ENCODE measurements at regions not wholly inside any gene's neighbourhood (a gene's known extent, or its start where the extent isn't known, plus 50 kb on each side); places are given as distances from the start of the nearest gene placed in this dataset.

GRCh38 chr9:30478684-30479083, 1905.8 kb upstream of the ACO1 start:
- FAIRE-seq (no peak), DNase-seq (ENCODE audit: low read depth, low spot score) (no peak)
- Histone ChIP-seq H3K4me2 (ENCODE audit: control insufficient read depth, extremely low read depth, insufficient read depth, low read depth, low read length) (no peak overlapping the region), H2AFZ (ENCODE audit: control insufficient read depth, low read length) (no peak overlapping the region), H3K79me2 (ENCODE audit: control insufficient read depth, insufficient read depth, low read length) (no peaks in the 10 kb centered on the region), H4K20me1 (ENCODE audit: control insufficient read depth, extremely low read depth, insufficient read depth, low read length) (no peaks in the 10 kb centered on the region), H3K27ac (ENCODE audit: control insufficient read depth, insufficient read depth, low read length) (no peak overlapping the region), H3K36me3 (ENCODE audit: control insufficient read depth in 2 of 2, extremely low read depth in 1 of 2, insufficient read depth in 2 of 2, low read length in 2 of 2) (no peaks in the 10 kb centered on the region), H3K4me3 (ENCODE audit: control insufficient read depth in 2 of 3, extremely low read depth in 1 of 3, insufficient read depth in 2 of 3, low read depth in 1 of 3, low read length in 3 of 3) (no peak overlapping the region), H3K4me1 (ENCODE audit: control insufficient read depth, extremely low read depth, insufficient read depth, low read length) (no peaks in the 10 kb centered on the region), H3K9ac (ENCODE audit: control insufficient read depth, extremely low read depth, insufficient read depth, low read length) (no peak overlapping the region), H3K9me1 (ENCODE audit: control insufficient read depth, extremely low read depth, insufficient read depth, low read length) (no peaks in the 10 kb centered on the region), H3K27me3 (ENCODE audit: control insufficient read depth, extremely low read depth, insufficient read depth, low read length) (no peaks in the 10 kb centered on the region), H3K9me3 (ENCODE audit: control insufficient read depth, low read depth, low read length) (no peaks in the 10 kb centered on the region)
- TF ChIP-seq EZH2 (IDR thresholded peaks at IDR 0.05; ENCODE audit: low read length) (no peak), CTCF (optimal IDR thresholded peaks at IDR 0.05 in 1 of 3, IDR thresholded peaks at IDR 0.05 in 1 of 3, conservative IDR thresholded peaks at IDR 0.05 in 1 of 3; ENCODE audit: extremely low read depth in 1 of 3, insufficient read depth in 2 of 3, low read length in 3 of 3) (no peak)
- dilution Hi-C loops (cut with MboI; ENCODE audit: extremely low pct_ligation_motif_present, low sequenced_read_pairs), result no loop called here

- Histone ChIP-seq H3K4me1 (ENCODE audit: control insufficient read depth, extremely low read depth, insufficient read depth, low read length) (no peaks in the 10 kb centered on the region), H3K4me3 (ENCODE audit: control insufficient read depth in 2 of 3, extremely low read depth in 1 of 3, insufficient read depth in 2 of 3, low read depth in 1 of 3, low read length in 3 of 3) (no peak overlapping the region), H3K9ac (ENCODE audit: control insufficient read depth, extremely low read depth, insufficient read depth, low read length) (no peak overlapping the region), H3K9me3 (ENCODE audit: control insufficient read depth, low read depth, low read length) (no peaks in the 10 kb centered on the region), H4K20me1 (ENCODE audit: control insufficient read depth, extremely low read depth, insufficient read depth, low read length) (no peaks in the 10 kb centered on the region), H3K9me1 (ENCODE audit: control insufficient read depth, extremely low read depth, insufficient read depth, low read length) (no peaks in the 10 kb centered on the region), H3K79me2 (ENCODE audit: control insufficient read depth, insufficient read depth, low read length) (no peaks in the 10 kb centered on the region), H3K27ac (ENCODE audit: control insufficient read depth, insufficient read depth, low read length) (no peak overlapping the region), H3K36me3 (ENCODE audit: control insufficient read depth in 2 of 2, extremely low read depth in 1 of 2, insufficient read depth in 2 of 2, low read length in 2 of 2) (no peaks in the 10 kb centered on the region), H3K27me3 (ENCODE audit: control insufficient read depth, extremely low read depth, insufficient read depth, low read length) (no peaks in the 10 kb centered on the region), H2AFZ (ENCODE audit: control insufficient read depth, low read length) (no peak overlapping the region), H3K4me2 (ENCODE audit: control insufficient read depth, extremely low read depth, insufficient read depth, low read depth, low read length) (no peak overlapping the region)
- DNase-seq (ENCODE audit: low read depth, low spot score), result no peak
- dilution Hi-C loops (cut with MboI; ENCODE audit: extremely low pct_ligation_motif_present, low sequenced_read_pairs), result no loop called here
- TF ChIP-seq EZH2 (IDR thresholded peaks at IDR 0.05; ENCODE audit: low read length), result no peak
- TF ChIP-seq CTCF (optimal IDR thresholded peaks at IDR 0.05 in 1 of 3, IDR thresholded peaks at IDR 0.05 in 1 of 3, conservative IDR thresholded peaks at IDR 0.05 in 1 of 3; ENCODE audit: extremely low read depth in 1 of 3, insufficient read depth in 2 of 3, low read length in 3 of 3), result no peak
- no peak for FAIRE-seq
Observed at GRCh38 chr9:30482499-30482898, 1901.9 kb upstream of the ACO1 start.

Data from keratinocyte (primary cell).